Ramos (cell line): ENCODE measurements at regions not wholly inside any gene's neighbourhood (a gene's known extent, or its start where the extent isn't known, plus 50 kb on each side); places are given as distances from the start of the nearest gene placed in this dataset.

Source experiments
- in situ Hi-C: fragments of 300-500 bp; cut with MboI; formaldehyde crosslinking; loops from one replicate; pipeline ENCODE4 v1.14.3; 2022; ENCODE audit warnings: low sequenced_read_pairs; ENCODE audit not compliant: unreplicated experiment

DNA sequence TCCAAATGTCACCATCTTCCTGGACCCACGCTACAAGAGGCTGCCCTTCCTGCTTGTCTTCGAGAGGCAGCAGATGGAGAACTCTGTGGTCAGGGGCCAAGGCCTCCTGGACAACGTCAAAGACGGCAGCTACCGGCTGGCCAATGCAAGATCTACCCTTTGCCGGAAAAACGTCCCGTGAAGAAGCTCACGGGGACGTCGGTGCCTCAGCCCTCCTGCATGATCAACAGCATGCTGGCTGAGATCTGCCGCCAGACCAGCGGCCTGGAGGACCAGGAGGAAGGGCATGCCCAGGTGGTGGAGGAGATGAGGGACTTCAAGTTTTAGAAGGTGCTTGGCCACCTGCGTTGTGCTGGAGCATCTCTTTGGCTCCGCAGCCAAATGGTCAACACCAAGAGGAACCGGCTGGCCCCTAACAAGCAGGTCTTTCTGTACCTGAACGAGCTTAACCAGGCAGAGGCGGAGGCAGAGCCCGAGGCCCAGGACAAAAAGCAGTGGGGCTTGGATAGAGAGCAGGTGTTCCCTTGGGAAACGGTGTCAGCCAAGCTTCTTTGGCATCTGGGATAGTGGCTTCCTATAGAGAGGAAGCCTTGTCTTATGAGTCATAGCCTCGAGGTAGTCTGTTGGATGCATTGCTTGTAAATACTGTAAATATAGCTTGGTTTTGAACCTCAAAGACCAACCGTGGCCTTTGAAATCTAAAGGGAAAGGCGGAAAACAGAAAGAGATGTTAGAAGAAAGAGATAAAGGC is 94.8 kb upstream of the ELOVL6 start:
- in situ Hi-C loops: no loop called here

GRCh38 chr4:110290511-110290910 is 92.1 kb upstream of the ELOVL6 start:
- in situ Hi-C loops: no loop called here

DNA sequence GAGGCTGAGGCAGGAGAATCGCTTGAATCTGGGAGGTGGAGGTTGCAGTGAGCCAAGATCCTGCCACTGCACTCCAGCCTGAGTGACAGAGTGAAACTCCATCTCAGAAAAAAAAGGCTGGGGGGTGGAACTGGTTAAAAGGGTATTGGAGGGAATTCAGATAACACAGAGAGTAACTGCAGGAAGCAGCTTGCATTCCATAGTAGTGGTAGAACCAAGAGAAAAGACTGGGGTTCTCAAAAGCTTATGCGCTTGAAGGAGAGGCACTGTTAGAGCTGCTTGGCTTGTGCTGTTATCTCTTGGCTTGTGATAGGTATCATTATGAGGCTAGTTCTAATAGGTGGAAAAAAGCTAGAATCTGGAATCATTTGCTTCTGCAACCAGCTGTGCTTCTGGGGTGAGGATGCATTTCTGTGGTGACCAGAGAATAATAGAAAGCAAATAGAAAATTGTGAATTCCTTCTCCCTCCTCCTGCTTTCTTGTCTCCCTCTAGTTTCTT is 91.2 kb upstream of the ELOVL6 start:
- in situ Hi-C loops: no loop called here

DNA sequence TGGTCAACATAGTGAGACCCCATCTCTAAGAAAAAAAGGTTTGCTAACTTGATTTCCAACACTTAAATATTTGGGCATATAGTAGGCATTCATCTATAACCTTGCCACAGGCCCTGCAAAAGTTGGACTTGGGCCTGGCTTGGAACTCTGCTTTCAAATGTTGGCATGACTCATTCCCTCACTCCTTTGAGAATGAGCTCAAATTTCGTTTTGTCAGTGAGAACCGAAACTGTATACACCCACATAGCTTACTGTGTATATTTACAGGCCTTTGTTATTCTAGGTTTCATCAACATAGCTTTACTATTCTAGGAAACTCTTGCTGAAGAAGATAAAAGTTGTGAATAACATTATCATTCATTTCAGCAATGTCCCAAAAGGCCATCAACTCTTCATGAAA is 88.7 kb upstream of the ELOVL6 start:
- in situ Hi-C loops: no loop called here

GRCh38 chr4:110278127-110278526 is 79.7 kb upstream of the ELOVL6 start:
- in situ Hi-C loops: no loop called here

DNA sequence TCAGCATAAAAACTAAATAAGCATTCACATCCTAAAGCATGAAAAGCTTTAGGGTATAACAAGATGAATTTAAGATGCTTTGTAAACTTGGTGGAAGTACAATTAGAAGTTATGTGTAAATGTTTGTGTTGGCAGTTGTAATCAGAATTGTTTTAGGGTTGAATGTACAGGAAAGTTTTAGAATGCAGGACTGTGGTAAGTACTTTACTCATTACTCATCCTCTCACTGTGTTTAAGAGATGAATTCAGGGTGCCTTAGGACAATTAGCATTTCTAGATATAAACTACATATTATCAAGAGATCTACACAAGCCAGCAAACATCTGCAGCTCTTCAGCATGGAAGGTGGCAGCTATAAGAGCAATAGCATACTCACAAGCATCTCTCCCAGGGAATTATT is 77.5 kb upstream of the ELOVL6 start:
- in situ Hi-C loops: no loop called here

DNA sequence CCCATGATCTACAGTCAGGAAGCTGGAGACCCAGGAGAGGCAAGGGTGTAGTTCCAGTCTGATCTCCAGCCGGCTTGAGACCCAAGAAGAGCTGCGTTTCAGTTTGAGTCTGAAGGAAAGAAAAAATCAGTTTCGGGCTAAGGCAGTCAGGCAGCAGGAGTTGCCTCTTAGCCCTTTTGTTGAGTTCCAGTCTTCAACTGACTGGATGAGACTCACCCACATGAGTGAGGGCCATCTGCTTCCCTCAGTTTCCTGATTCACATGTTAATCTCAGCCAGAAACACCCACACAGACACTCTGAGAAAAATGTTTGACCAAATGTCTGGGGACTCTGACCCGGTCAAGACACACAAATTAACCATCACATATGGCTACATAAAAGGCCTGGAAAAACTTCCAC is 73.6 kb upstream of the ELOVL6 start:
- in situ Hi-C loops: no loop called here

DNA sequence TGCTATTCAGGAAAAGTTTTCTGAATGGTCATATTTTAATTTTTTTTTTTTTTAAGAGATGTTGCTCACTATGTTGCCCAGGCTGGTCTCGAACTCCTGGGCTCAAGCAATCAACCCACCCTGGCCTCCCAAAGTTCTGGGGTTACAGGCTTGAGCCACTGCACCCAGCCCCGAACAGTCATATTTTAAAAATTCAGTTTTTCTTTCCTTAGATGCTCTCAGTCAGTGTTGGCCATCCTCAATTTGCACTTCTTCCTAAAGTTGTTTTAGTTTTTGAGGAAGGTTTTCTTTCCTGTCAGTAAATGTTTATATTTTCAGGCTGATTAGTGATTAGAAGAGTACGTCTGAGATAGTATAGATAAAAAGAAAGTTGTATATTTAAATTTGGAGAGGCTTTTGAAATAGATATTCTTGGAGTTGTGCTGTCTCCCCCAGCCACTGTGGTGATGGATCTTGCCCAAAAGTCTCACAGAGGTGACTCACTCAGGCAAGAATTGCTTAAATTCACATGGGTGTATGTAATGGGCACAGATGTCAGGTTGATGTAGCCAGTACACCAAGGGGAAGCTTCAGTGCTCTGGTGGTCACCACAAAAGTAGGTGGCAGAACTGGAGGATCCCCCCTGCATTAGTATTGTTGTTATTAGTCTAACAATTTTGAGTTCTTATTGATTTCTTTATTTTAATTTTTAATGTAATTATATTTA is 72.2 kb upstream of the ELOVL6 start:
- in situ Hi-C loops: no loop called here

- in situ Hi-C loops: no loop called here
Measured at GRCh38 chr4:110268790-110269189, 70.4 kb upstream of the ELOVL6 start.

DNA sequence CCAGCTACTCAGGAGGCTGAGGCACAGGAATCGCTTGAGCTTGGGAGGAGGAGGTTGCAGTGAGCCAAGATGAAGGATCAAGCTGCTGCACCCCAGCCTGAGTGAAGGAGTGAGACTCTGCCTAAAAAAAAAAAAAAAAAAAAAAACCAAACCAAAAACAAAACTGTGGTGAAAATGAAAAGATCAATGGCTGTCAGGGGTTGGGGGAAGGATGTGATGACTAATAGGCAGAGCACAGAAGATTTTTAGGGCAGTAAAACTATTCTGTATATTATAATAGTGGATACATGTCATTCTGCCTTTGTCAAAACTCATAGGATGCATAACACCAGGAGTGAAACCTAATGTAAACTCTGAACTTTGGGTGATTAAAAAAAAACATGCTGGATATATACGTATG is 69.9 kb upstream of the ELOVL6 start:
- in situ Hi-C loops: no loop called here

DNA sequence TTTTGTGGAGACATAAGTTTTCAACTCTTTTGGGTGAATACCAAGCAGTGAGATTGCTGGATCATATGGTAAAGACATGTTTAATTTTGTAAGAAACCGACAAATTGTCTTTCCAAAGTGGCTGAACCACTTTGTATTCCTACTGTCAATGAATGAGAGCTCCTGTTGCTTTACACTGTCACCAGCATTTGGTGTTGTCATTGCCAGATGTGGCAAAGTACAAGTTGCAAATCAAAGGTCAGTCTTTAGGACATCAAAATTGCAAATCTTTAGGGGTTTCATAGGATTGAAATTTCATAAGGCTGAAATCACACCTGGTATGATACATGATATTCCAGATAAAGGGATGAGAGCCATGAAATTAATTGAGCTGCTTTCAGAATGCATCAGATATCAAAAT is 67.7 kb upstream of the ELOVL6 start:
- in situ Hi-C loops: no loop called here

DNA sequence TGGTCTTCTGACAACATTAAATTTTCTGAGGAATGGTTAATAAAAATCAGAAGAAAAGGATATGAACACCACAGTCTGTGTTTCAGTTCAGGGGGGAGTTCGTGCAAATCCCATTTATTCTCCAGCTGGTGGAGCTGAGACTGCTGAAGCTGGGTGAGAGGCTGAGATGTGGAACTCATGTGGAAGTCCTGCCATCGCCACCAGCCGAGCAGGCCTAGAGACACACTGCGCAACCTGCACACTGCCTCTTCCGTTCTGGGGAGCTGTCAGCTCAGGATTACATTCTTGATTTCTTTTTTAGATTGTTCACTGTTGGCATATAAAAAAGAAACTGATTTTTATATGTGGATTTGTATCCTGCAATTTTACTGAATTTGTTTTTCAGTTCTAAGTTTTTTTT is 66.6 kb upstream of the ELOVL6 start:
- in situ Hi-C loops: no loop called here

GRCh38 chr4:110260299-110260698 is 61.9 kb upstream of the ELOVL6 start:
- in situ Hi-C loops: no loop called here

DNA sequence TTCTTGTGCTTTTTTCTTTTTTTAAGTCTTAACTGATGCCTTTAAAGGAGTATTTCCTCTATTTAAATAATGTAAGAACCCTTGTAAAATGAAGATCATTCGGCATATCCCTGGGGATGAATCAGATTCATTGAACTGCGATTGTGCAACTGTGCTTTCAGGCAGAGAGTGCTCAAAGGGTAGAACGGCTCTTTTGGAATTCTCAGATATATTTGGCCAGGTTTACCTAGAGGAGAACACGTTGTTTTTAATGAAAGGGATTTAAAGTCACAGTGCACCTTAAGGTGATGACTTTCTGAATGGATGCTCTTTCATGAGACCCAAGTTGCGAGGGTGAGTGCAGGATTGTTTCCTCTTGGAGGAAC is 51.6 kb upstream of the ELOVL6 start:
- in situ Hi-C loops: no loop called here

GRCh38 chr4:110248831-110249253 is 50.4 kb upstream of the ELOVL6 start:
- in situ Hi-C loops: no loop called here
